ENCODE measurements at regions not wholly inside any gene's neighbourhood (a gene's known extent, or its start where the extent isn't known, plus 50 kb on each side); places are given as distances from the start of the nearest gene placed in this dataset.

- no peaks in the 10 kb centered on the region for H3K36me3 ChIP-seq (ENCODE audit: insufficient read depth, low read length)
- H4K20me1 ChIP-seq (ENCODE audit: insufficient read depth, low read length), result no peaks in the 10 kb centered on the region
- no peaks in the 10 kb centered on the region for H3F3A ChIP-seq (ENCODE audit: insufficient read depth, low read length)
- no peak overlapping the region for H3K9ac ChIP-seq (ENCODE audit: low read length)
- no peaks in the 10 kb centered on the region for H3K9me2 ChIP-seq (ENCODE audit: low read depth, low read length)
- H3K4me1 ChIP-seq (ENCODE audit: insufficient read depth, low read length, severe bottlenecking), result no peaks in the 10 kb centered on the region
- H3K4me3 ChIP-seq (ENCODE audit: low read depth, low read length, poor library complexity, severe bottlenecking), result no peak overlapping the region
- H2AFZ ChIP-seq (ENCODE audit: low read length), result no peak overlapping the region
- H3K27ac ChIP-seq (ENCODE audit: low read depth, low read length, poor library complexity, severe bottlenecking), result no peak overlapping the region
- H3K4me2 ChIP-seq (ENCODE audit: low read length), result no peak overlapping the region
- no peaks in the 10 kb centered on the region for H3K9me3 ChIP-seq (ENCODE audit: low read length)
- H3K79me2 ChIP-seq (ENCODE audit: insufficient read depth, low read length), result no peaks in the 10 kb centered on the region
- no peaks in the 10 kb centered on the region for H3K27me3 ChIP-seq (ENCODE audit: insufficient read depth, low read length)
- no peak for TF ChIP-seq EZH2 (IDR thresholded peaks at IDR 0.05; ENCODE audit: borderline replicate concordance, low read length)
- TF ChIP-seq, protein P1, sequence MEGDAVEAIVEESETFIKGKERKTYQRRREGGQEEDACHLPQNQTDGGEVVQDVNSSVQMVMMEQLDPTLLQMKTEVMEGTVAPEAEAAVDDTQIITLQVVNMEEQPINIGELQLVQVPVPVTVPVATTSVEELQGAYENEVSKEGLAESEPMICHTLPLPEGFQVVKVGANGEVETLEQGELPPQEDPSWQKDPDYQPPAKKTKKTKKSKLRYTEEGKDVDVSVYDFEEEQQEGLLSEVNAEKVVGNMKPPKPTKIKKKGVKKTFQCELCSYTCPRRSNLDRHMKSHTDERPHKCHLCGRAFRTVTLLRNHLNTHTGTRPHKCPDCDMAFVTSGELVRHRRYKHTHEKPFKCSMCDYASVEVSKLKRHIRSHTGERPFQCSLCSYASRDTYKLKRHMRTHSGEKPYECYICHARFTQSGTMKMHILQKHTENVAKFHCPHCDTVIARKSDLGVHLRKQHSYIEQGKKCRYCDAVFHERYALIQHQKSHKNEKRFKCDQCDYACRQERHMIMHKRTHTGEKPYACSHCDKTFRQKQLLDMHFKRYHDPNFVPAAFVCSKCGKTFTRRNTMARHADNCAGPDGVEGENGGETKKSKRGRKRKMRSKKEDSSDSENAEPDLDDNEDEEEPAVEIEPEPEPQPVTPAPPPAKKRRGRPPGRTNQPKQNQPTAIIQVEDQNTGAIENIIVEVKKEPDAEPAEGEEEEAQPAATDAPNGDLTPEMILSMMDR (IDR thresholded peaks at IDR 0.05; ENCODE audit: low read length), result no peak
Observed at GRCh38 chr2:220365023-220365422, 737.6 kb downstream of the SLC4A3 start.

GRCh38 chr2:220366765-220367164 lies 739.3 kb downstream of the SLC4A3 start:
- Histone ChIP-seq H3K36me3 (ENCODE audit: insufficient read depth, low read length) (no peaks in the 10 kb centered on the region), H4K20me1 (ENCODE audit: insufficient read depth, low read length) (no peaks in the 10 kb centered on the region), H2AFZ (ENCODE audit: low read length) (no peak overlapping the region), H3K9ac (ENCODE audit: low read length) (no peak overlapping the region), H3K4me2 (ENCODE audit: low read length) (no peak overlapping the region), H3F3A (ENCODE audit: insufficient read depth, low read length) (no peaks in the 10 kb centered on the region), H3K9me3 (ENCODE audit: low read length) (no peaks in the 10 kb centered on the region), H3K27ac (ENCODE audit: low read depth, low read length, poor library complexity, severe bottlenecking) (no peak overlapping the region), H3K27me3 (ENCODE audit: insufficient read depth, low read length) (no peaks in the 10 kb centered on the region), H3K4me3 (ENCODE audit: low read depth, low read length, poor library complexity, severe bottlenecking) (no peak overlapping the region), H3K4me1 (ENCODE audit: insufficient read depth, low read length, severe bottlenecking) (no peaks in the 10 kb centered on the region), H3K9me2 (ENCODE audit: low read depth, low read length) (no peaks in the 10 kb centered on the region), H3K79me2 (ENCODE audit: insufficient read depth, low read length) (no peaks in the 10 kb centered on the region)
- TF ChIP-seq, protein P1 (IDR thresholded peaks at IDR 0.05; ENCODE audit: low read length), result no peak
- no peak for TF ChIP-seq EZH2 (IDR thresholded peaks at IDR 0.05; ENCODE audit: borderline replicate concordance, low read length)

DNA sequence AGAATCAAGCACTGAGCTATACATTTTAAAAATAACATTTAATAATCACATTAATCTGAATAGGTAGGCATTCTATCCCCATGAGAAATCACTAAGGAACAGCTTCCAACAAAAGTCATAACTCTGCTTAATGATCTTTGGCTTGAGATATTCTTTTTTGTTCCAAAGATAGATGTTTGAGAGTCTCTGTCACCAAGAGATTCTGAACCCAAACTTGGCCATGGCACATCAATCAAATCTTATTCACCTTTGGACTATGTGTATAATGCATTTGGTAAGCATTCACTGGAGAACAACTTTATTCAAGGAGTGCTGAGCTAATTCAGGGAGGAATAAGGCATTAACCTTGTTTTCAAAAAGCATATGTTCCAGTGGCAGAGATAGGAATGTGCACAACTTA lies 743.3 kb downstream of the SLC4A3 start:
- no peak for TF ChIP-seq EZH2 (IDR thresholded peaks at IDR 0.05; ENCODE audit: borderline replicate concordance, low read length)
- TF ChIP-seq, protein P1 (IDR thresholded peaks at IDR 0.05; ENCODE audit: low read length), result no peak
- Histone ChIP-seq H3K4me1 (ENCODE audit: insufficient read depth, low read length, severe bottlenecking) (no peaks in the 10 kb centered on the region), H3K4me3 (ENCODE audit: low read depth, low read length, poor library complexity, severe bottlenecking) (no peak overlapping the region), H3K9ac (ENCODE audit: low read length) (no peak overlapping the region), H2AFZ (ENCODE audit: low read length) (no peak overlapping the region), H3K27me3 (ENCODE audit: insufficient read depth, low read length) (no peaks in the 10 kb centered on the region), H4K20me1 (ENCODE audit: insufficient read depth, low read length) (no peaks in the 10 kb centered on the region), H3K4me2 (ENCODE audit: low read length) (no peak overlapping the region), H3K36me3 (ENCODE audit: insufficient read depth, low read length) (no peaks in the 10 kb centered on the region), H3K9me3 (ENCODE audit: low read length) (no peaks in the 10 kb centered on the region), H3K27ac (ENCODE audit: low read depth, low read length, poor library complexity, severe bottlenecking) (no peak overlapping the region), H3F3A (ENCODE audit: insufficient read depth, low read length) (no peaks in the 10 kb centered on the region), H3K79me2 (ENCODE audit: insufficient read depth, low read length) (no peaks in the 10 kb centered on the region), H3K9me2 (ENCODE audit: low read depth, low read length) (no peaks in the 10 kb centered on the region)

Measured in OCI-LY1 (cell line).